HEK293T (cell line): ENCODE measurements at regions not wholly inside any gene's neighbourhood (a gene's known extent, or its start where the extent isn't known, plus 50 kb on each side); places are given as distances from the start of the nearest gene placed in this dataset.

Experiments used
- CTCF ChIA-PET: fragments of 350-600 bp; formaldehyde crosslinking; extraction: SDS; loops from one replicate; lab custom pipeline; 2021; ENCODE audit warnings: antibody characterized with exemption, inconsistent platforms; lab: Yijun Ruan, JAX
- POLR2A ChIA-PET: fragments of 350-600 bp; formaldehyde crosslinking; extraction: SDS; loops from one replicate; lab custom pipeline; 2020; ENCODE audit warnings: antibody characterized with exemption, inconsistent platforms; lab: Yijun Ruan, JAX
- DNase-seq: peaks from one replicate; pipeline ENCODE4 v3.0.0; 2012; ENCODE audit warnings: mixed read lengths; ENCODE audit errors: extremely low spot score
- ARNT ChIP-seq: fragments of 450-650 bp; IDR thresholded peaks from 2 replicates; pipeline ENCODE4 v1.6.1; 2017; ENCODE audit warnings: mild to moderate bottlenecking
- BHLHE40 ChIP-seq: fragments of 450-650 bp; IDR thresholded peaks from 2 replicates; pipeline ENCODE4 v1.6.1; 2016; ENCODE audit warnings: mild to moderate bottlenecking, moderate library complexity, borderline replicate concordance
- CTBP1 ChIP-seq: fragments of 450-650 bp; IDR thresholded peaks from 2 replicates; pipeline ENCODE4 v1.6.1; 2016; ENCODE audit warnings: borderline replicate concordance
- ELF4 ChIP-seq: fragments of 450-650 bp; IDR thresholded peaks from 2 replicates; pipeline ENCODE4 v1.6.1; 2017; ENCODE audit warnings: antibody characterized with exemption
- FOXA1 ChIP-seq: fragments of 450-650 bp; IDR thresholded peaks from 2 replicates; pipeline ENCODE4 v1.6.1; 2016; ENCODE audit warnings: mild to moderate bottlenecking
- FOXK2 ChIP-seq: fragments of 450-650 bp; IDR thresholded peaks from 2 replicates; pipeline ENCODE4 v1.6.1; 2016; ENCODE audit warnings: mild to moderate bottlenecking
- FOXM1 ChIP-seq: fragments of 450-650 bp; IDR thresholded peaks from 2 replicates; pipeline ENCODE4 v1.6.1; 2017; ENCODE audit warnings: mild to moderate bottlenecking, borderline replicate concordance
- HDGF ChIP-seq: fragments of 450-650 bp; IDR thresholded peaks from 2 replicates; pipeline ENCODE4 v1.6.1; 2017; ENCODE audit warnings: antibody characterized with exemption, borderline replicate concordance
- L3MBTL2 ChIP-seq: fragments of 450-650 bp; conservative IDR thresholded peaks from 2 replicates; pipeline ENCODE4 v1.6.1; 2016; ENCODE audit warnings: mild to moderate bottlenecking
- LEF1 ChIP-seq: fragments of 450-650 bp; IDR thresholded peaks from 2 replicates; pipeline ENCODE4 v1.6.1; 2017; ENCODE audit warnings: mild to moderate bottlenecking, borderline replicate concordance
- NFRKB ChIP-seq: fragments of 450-650 bp; IDR thresholded peaks from 2 replicates; pipeline ENCODE4 v1.6.1; 2016; ENCODE audit warnings: mild to moderate bottlenecking, moderate library complexity
- PKNOX1 ChIP-seq: fragments of 450-650 bp; IDR thresholded peaks from 2 replicates; pipeline ENCODE4 v1.6.1; 2016
- SP1 ChIP-seq: fragments of 450-650 bp; IDR thresholded peaks from 2 replicates; pipeline ENCODE4 v1.6.1; 2017
- SUZ12 ChIP-seq: fragments of 450-650 bp; IDR thresholded peaks from 2 replicates; pipeline ENCODE4 v1.6.1; 2016; ENCODE audit warnings: mild to moderate bottlenecking
- TARDBP ChIP-seq: fragments of 450-650 bp; IDR thresholded peaks from 2 replicates; pipeline ENCODE4 v1.6.1; 2016
- ZNF384 ChIP-seq: fragments of 450-650 bp; IDR thresholded peaks from 2 replicates; pipeline ENCODE4 v1.6.1; 2016

GRCh38 chr3:84439476-84439875 lies 519.3 kb upstream of the CADM2 start:
- ChIA-PET POLR2A (no interaction called here), CTCF (no interaction called here)
- no peak for DNase-seq
- no peak for TF ChIP-seq FOXK2
- TF ChIP-seq L3MBTL2 = no peak

- TF ChIP-seq TARDBP = no peak
- TF ChIP-seq NFRKB = no peak
- no peak for TF ChIP-seq SP1
- TF ChIP-seq ZNF384 = no peak
- no peak for TF ChIP-seq CTBP1
- no peak for TF ChIP-seq FOXA1
- TF ChIP-seq BHLHE40 = no peak
- TF ChIP-seq FOXM1 = no peak
- no peak for TF ChIP-seq SUZ12
- no peak for TF ChIP-seq L3MBTL2
- TF ChIP-seq FOXK2 = no peak
- no peak for TF ChIP-seq HDGF
- no peak for TF ChIP-seq ARNT
- TF ChIP-seq LEF1 = no peak
- no peak for TF ChIP-seq PKNOX1
- no peak for TF ChIP-seq ELF4
- CTCF ChIA-PET = no interaction called here
- POLR2A ChIA-PET = no interaction called here
- DNase-seq = no peak
These were observed 518.5 kb upstream of the CADM2 start for GRCh38 chr3:84440291-84440690.

GRCh38 chr3:84442533-84442932 lies 516.3 kb upstream of the CADM2 start:
- TF ChIP-seq CTBP1 (no peak), SUZ12 (no peak), ELF4 (no peak), PKNOX1 (no peak), NFRKB (no peak), SP1 (no peak), FOXA1 (no peak), HDGF (no peak), FOXK2 (no peak), FOXM1 (no peak), TARDBP (no peak), L3MBTL2 (no peak)
- DNase-seq = no peak
- CTCF ChIA-PET = no interaction called here
- POLR2A ChIA-PET = no interaction called here

- no peak for DNase-seq
- ChIA-PET CTCF (no interaction called here), POLR2A (no interaction called here)
- TF ChIP-seq BHLHE40 = no peak
- TF ChIP-seq CTBP1 = no peak
These were observed 513.9 kb upstream of the CADM2 start for GRCh38 chr3:84444726-84445521.

GRCh38 chr3:84487296-84487695 lies 471.5 kb upstream of the CADM2 start:
- TF ChIP-seq BHLHE40 = no peak
- no peak for TF ChIP-seq FOXK2
- no peak for TF ChIP-seq FOXM1
- TF ChIP-seq SP1 = no peak
- ChIA-PET CTCF (no interaction called here), POLR2A (no interaction called here)
- no peak for DNase-seq

GRCh38 chr3:84504761-84505160 lies 454.0 kb upstream of the CADM2 start:
- POLR2A ChIA-PET = no interaction called here
- CTCF ChIA-PET = no interaction called here
- TF ChIP-seq FOXK2 (no peak), SUZ12 (no peak), HDGF (no peak), LEF1 (no peak), L3MBTL2 (no peak), SP1 (no peak), ELF4 (no peak), FOXA1 (no peak), ARNT (no peak), FOXM1 (no peak), CTBP1 (no peak), PKNOX1 (no peak), NFRKB (no peak), BHLHE40 (no peak), ZNF384 (no peak), TARDBP (no peak)
- no peak for DNase-seq

- CTCF ChIA-PET = no interaction called here
- TF ChIP-seq LEF1 (no peak), SP1 (no peak), FOXK2 (no peak), PKNOX1 (no peak), L3MBTL2 (no peak), TARDBP (no peak), HDGF (no peak), FOXA1 (no peak)
- DNase-seq = no peak
- POLR2A ChIA-PET = no interaction called here
These were observed 448.8 kb upstream of the CADM2 start for GRCh38 chr3:84510007-84510406.
